Right lobe of liver (tissue), 4 donors: ENCODE measurements at regions not wholly inside any gene's neighbourhood (a gene's known extent, or its start where the extent isn't known, plus 50 kb on each side); places are given as distances from the start of the nearest gene placed in this dataset.

Experiments
- POLR2A ChIP-seq: fragments of 450-650 bp; IDR thresholded peaks from one replicate; pipeline ENCODE4 v1.6.1; 2017; ENCODE audit warnings: antibody characterized with exemption, mild to moderate bottlenecking
- TF ChIP-seq, protein P1 (sequence below), 4 donors: fragments of 200-600 bp in 3 of 4; fragments of 450-650 bp in 1 of 4; IDR thresholded peaks; one replicate each; pipeline versions ENCODE4 v1.5.1 to v1.8.0; 2016 to 2022; ENCODE audit warnings: antibody characterized with exemption in 4 of 4, mild to moderate bottlenecking in 2 of 4
- donor health status: DM: no; HTN: no; CAD: no.
- donor health status: DM: no; HTN: no; CAD: no.
- donor health status: DM: no; HTN: yes; CAD: no.

DNA sequence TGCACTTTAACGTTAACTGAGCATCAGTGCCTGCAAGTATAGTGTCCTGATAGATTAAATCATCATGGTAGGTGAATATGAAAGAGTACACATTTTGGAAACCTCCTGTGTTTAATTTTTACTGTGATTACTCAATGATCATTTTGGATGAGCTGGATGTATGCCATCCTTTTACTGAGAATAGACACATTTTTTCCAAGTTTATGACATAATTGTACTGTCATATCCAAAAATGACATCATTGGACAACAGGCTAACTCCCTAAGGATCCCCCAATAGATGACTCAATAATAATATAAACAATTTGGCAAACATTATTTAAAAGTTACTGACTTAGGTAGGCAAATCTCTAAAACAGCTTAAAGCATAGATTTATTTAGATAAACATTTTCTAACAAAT is 410.8 kb upstream of the REG3G start:
- no peak for TF ChIP-seq POLR2A
- TF ChIP-seq, protein P1, sequence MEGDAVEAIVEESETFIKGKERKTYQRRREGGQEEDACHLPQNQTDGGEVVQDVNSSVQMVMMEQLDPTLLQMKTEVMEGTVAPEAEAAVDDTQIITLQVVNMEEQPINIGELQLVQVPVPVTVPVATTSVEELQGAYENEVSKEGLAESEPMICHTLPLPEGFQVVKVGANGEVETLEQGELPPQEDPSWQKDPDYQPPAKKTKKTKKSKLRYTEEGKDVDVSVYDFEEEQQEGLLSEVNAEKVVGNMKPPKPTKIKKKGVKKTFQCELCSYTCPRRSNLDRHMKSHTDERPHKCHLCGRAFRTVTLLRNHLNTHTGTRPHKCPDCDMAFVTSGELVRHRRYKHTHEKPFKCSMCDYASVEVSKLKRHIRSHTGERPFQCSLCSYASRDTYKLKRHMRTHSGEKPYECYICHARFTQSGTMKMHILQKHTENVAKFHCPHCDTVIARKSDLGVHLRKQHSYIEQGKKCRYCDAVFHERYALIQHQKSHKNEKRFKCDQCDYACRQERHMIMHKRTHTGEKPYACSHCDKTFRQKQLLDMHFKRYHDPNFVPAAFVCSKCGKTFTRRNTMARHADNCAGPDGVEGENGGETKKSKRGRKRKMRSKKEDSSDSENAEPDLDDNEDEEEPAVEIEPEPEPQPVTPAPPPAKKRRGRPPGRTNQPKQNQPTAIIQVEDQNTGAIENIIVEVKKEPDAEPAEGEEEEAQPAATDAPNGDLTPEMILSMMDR (IDR thresholded peaks at IDR 0.05), result no peak
